HEK293 (cell line): ENCODE measurements at regions not wholly inside any gene's neighbourhood (a gene's known extent, or its start where the extent isn't known, plus 50 kb on each side); places are given as distances from the start of the nearest gene placed in this dataset.

Experiments used
- CTCF ChIA-PET: fragments of 350-600 bp; formaldehyde crosslinking; extraction: SDS; loops from one replicate; lab custom pipeline; 2021; ENCODE audit warnings: antibody characterized with exemption; lab: Yijun Ruan, JAX
- POLR2A ChIA-PET: fragments of 300-600 bp; formaldehyde crosslinking; extraction: SDS; loops from one replicate; lab custom pipeline; 2020; ENCODE audit warnings: antibody characterized with exemption, inconsistent platforms; lab: Yijun Ruan, JAX
- H3K27ac ChIP-seq: fragments of 200-500 bp; sonication (Bioruptor generic); 2 replicates; pipeline ENCODE4 v1.5.1; 2014; ENCODE audit warnings: low read depth, low read length, control low read depth, inconsistent platforms; ENCODE audit errors: extremely low read depth
- H3K36me3 ChIP-seq, 2 experiments: fragments of 200-500 bp in 1 of 2; sonication (Bioruptor generic) in 1 of 2; 1 replicate in 1 of 2; 2 replicates in 1 of 2; pipeline ENCODE4 v1.5.1; 2014 to 2017; ENCODE audit warnings: inconsistent platforms in 2 of 2, low read length in 2 of 2; ENCODE audit not compliant: control insufficient read depth in 2 of 2, insufficient read depth in 1 of 2
- H3K4me1 ChIP-seq: fragments of 200-500 bp; sonication (Bioruptor generic); 2 replicates; pipeline ENCODE4 v1.5.1; 2014; ENCODE audit warnings: mild to moderate bottlenecking, low read length, inconsistent platforms; ENCODE audit not compliant: control insufficient read depth, insufficient read depth
- H3K4me3 ChIP-seq: 2 replicates; pipeline ENCODE4 v1.5.1; 2011; ENCODE audit warnings: low read depth, mild to moderate bottlenecking, control low read depth, low read length, moderate library complexity
- H3K9me3 ChIP-seq: fragments of 200-500 bp; sonication (Bioruptor generic); 2 replicates; pipeline ENCODE4 v1.5.1; 2014; ENCODE audit warnings: low read depth, low read length, inconsistent platforms; ENCODE audit not compliant: control insufficient read depth, insufficient read depth
- BCL11B ChIP-seq: fragments of 450-650 bp; formaldehyde crosslinking; IDR thresholded peaks from 2 replicates; pipeline ENCODE4 v1.5.1; 2016; ENCODE audit warnings: low read depth, missing biosample characterization, missing genetic modification characterization
- KLF1 ChIP-seq: fragments of 450-650 bp; formaldehyde crosslinking; IDR thresholded peaks from 2 replicates; pipeline ENCODE4 v1.5.1; 2016; ENCODE audit warnings: missing biosample characterization, missing genetic modification characterization
- KLF10 ChIP-seq: fragments of 450-650 bp; IDR thresholded peaks from 2 replicates; pipeline ENCODE4 v1.5.1; 2018; ENCODE audit warnings: missing biosample characterization, mild to moderate bottlenecking, missing genetic modification characterization
- PRDM1 ChIP-seq: fragments of 450-650 bp; formaldehyde crosslinking; IDR thresholded peaks from 2 replicates; pipeline ENCODE4; 2016; ENCODE audit warnings: missing biosample characterization, missing genetic modification characterization
- PRDM2 ChIP-seq: fragments of 450-650 bp; formaldehyde crosslinking; IDR thresholded peaks from 2 replicates; pipeline ENCODE4 v1.5.1; 2016; ENCODE audit warnings: missing biosample characterization, missing genetic modification characterization, borderline replicate concordance
- SCRT2 ChIP-seq: fragments of 450-650 bp; formaldehyde crosslinking; IDR thresholded peaks from 2 replicates; pipeline ENCODE4 v1.5.1; 2016; ENCODE audit warnings: missing biosample characterization, missing genetic modification characterization
- SP2 ChIP-seq: fragments of 450-650 bp; formaldehyde crosslinking; IDR thresholded peaks from 2 replicates; pipeline ENCODE4 v1.5.1; 2016; ENCODE audit warnings: missing biosample characterization, missing genetic modification characterization
- ZNF169 ChIP-seq: fragments of 450-650 bp; formaldehyde crosslinking; IDR thresholded peaks from 2 replicates; pipeline ENCODE4 v1.5.1; 2016; ENCODE audit warnings: missing biosample characterization, missing genetic modification characterization
- ZNF19 ChIP-seq: fragments of 450-650 bp; formaldehyde crosslinking; IDR thresholded peaks from 2 replicates; pipeline ENCODE4; 2016; ENCODE audit warnings: missing biosample characterization, missing genetic modification characterization, low read depth
- ZNF416 ChIP-seq: fragments of 450-650 bp; formaldehyde crosslinking; IDR thresholded peaks from 2 replicates; pipeline ENCODE4 v1.5.1; 2016; ENCODE audit warnings: missing biosample characterization, missing genetic modification characterization
- ZNF433 ChIP-seq: fragments of 450-650 bp; formaldehyde crosslinking; IDR thresholded peaks from 2 replicates; pipeline ENCODE4 v1.5.1; 2016; ENCODE audit warnings: missing biosample characterization, missing genetic modification characterization, low read depth
- ZNF488 ChIP-seq: fragments of 450-650 bp; formaldehyde crosslinking; IDR thresholded peaks from 2 replicates; pipeline ENCODE4 v1.5.1; 2016; ENCODE audit warnings: missing biosample characterization, missing genetic modification characterization
- ZNF514 ChIP-seq: fragments of 450-650 bp; formaldehyde crosslinking; IDR thresholded peaks from 2 replicates; pipeline ENCODE4 v1.5.1; 2016; ENCODE audit warnings: missing biosample characterization, missing genetic modification characterization
- ZNF776 ChIP-seq: fragments of 450-650 bp; formaldehyde crosslinking; IDR thresholded peaks from 2 replicates; pipeline ENCODE4 v1.5.0; 2017; ENCODE audit warnings: missing biosample characterization, missing genetic modification characterization, borderline replicate concordance
- ZNF777 ChIP-seq: fragments of 450-650 bp; formaldehyde crosslinking; IDR thresholded peaks from 2 replicates; pipeline ENCODE4 v1.5.1; 2017; ENCODE audit warnings: missing biosample characterization, missing genetic modification characterization, borderline replicate concordance
- ZNF830 ChIP-seq: fragments of 450-650 bp; IDR thresholded peaks from 2 replicates; pipeline ENCODE4 v1.5.0; 2018; ENCODE audit warnings: missing biosample characterization, missing genetic modification characterization, low read depth, mild to moderate bottlenecking, moderate library complexity
- ZNF837 ChIP-seq: fragments of 450-650 bp; formaldehyde crosslinking; IDR thresholded peaks from 2 replicates; pipeline ENCODE4 v1.5.1; 2016; ENCODE audit warnings: missing biosample characterization, missing genetic modification characterization
- TF ChIP-seq, protein P1 (sequence below): fragments of 450-650 bp; formaldehyde crosslinking; IDR thresholded peaks from 2 replicates; pipeline ENCODE4 v1.5.1; 2017; ENCODE audit warnings: missing biosample characterization, missing genetic modification characterization
- TF ChIP-seq, protein P2 (sequence below): fragments of 450-650 bp; formaldehyde crosslinking; IDR thresholded peaks from 2 replicates; pipeline ENCODE4 v1.5.1; 2016; ENCODE audit warnings: missing biosample characterization, missing genetic modification characterization

- no peak for TF ChIP-seq ZNF776 (tag by site-specific recombination)
- no peak for TF ChIP-seq ZNF830 (tag by site-specific recombination)
Measured at GRCh38 chr2:207338610-207339009, 172.9 kb upstream of the KLF7 start (continued).

- POLR2A ChIA-PET = interaction anchor here (0.6 kb wide), 1 partner anchor 89 kb away, joined by 3 read pairs; no protein-coding TSS in a partner anchor
- CTCF ChIA-PET = interaction anchor here (0.7 kb wide), 1 partner anchor 125 kb away, joined by 3 read pairs; no protein-coding TSS in a partner anchor
- no peaks in the 10 kb centered on the region for H3K9me3 ChIP-seq
Measured at GRCh38 chr2:207341112-207341750, 175.5 kb upstream of the KLF7 start.

More at GRCh38 chr2:207341112-207341750, 175.5 kb upstream of the KLF7 start:
- Histone ChIP-seq H3K36me3 (no peaks in the 10 kb centered on the region), H3K27ac (no peak overlapping the region), H3K4me1 (0 out of 2 replicates have a peak, but pooled peaks cover 5% of the 10 kb centered on the region), H3K4me3 (no peak overlapping the region)
- TF ChIP-seq PRDM2 (tag by site-specific recombination) = no peak
- TF ChIP-seq KLF1 = no peak
- no peak for TF ChIP-seq ZNF776 (tag by site-specific recombination)
- TF ChIP-seq, protein P1, sequence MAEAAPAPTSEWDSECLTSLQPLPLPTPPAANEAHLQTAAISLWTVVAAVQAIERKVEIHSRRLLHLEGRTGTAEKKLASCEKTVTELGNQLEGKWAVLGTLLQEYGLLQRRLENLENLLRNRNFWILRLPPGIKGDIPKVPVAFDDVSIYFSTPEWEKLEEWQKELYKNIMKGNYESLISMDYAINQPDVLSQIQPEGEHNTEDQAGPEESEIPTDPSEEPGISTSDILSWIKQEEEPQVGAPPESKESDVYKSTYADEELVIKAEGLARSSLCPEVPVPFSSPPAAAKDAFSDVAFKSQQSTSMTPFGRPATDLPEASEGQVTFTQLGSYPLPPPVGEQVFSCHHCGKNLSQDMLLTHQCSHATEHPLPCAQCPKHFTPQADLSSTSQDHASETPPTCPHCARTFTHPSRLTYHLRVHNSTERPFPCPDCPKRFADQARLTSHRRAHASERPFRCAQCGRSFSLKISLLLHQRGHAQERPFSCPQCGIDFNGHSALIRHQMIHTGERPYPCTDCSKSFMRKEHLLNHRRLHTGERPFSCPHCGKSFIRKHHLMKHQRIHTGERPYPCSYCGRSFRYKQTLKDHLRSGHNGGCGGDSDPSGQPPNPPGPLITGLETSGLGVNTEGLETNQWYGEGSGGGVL (tag by site-specific recombination) = no peak
- TF ChIP-seq ZNF777 (tag by site-specific recombination) = no peak
- TF ChIP-seq ZNF837 (tag by site-specific recombination) = no peak
- TF ChIP-seq PRDM1 = no peak
- TF ChIP-seq, protein P2, sequence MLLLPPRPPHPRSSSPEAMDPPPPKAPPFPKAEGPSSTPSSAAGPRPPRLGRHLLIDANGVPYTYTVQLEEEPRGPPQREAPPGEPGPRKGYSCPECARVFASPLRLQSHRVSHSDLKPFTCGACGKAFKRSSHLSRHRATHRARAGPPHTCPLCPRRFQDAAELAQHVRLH (tag by site-specific recombination) = no peak
- no peak for TF ChIP-seq ZNF416 (tag by site-specific recombination)
- TF ChIP-seq KLF10 (tag by site-specific recombination) = no peak
- no peak for TF ChIP-seq ZNF514 (tag by site-specific recombination)
- no peak for TF ChIP-seq ZNF169 (tag by site-specific recombination)
- TF ChIP-seq SCRT2 (tag by site-specific recombination) = no peak
- TF ChIP-seq ZNF433 = no peak
- no peak for TF ChIP-seq ZNF19 (tag by site-specific recombination)
- TF ChIP-seq SP2 (tag by site-specific recombination) = no peak
- no peak for TF ChIP-seq BCL11B (tag by site-specific recombination)
- TF ChIP-seq ZNF488 = no peak
